ENCODE measurements at regions not wholly inside any gene's neighbourhood (a gene's known extent, or its start where the extent isn't known, plus 50 kb on each side); places are given as distances from the start of the nearest gene placed in this dataset.

DNA sequence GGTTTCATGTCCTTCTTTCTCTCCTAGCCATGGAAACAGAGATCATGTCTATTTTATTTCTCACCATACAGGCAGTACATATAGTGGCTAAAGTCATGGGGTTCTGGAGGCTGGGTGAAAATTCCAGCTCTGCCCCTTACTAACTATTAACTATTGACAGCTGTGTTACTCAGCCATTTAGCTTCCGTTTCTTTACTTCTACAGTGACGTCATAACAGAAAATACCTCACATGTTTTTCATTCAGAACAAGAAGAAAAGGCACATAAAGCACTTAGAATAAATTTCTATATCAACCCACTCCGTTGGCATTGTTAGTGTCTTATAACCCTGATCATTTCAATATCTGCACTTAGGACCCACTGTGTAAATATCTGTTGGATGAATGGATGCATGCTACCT is 1506.9 kb upstream of the TMEM132C start:
- TF ChIP-seq EZH2phosphoT487 (conservative IDR thresholded peaks at IDR 0.05; ENCODE audit: low read length) = no peak
- TF ChIP-seq, protein P1, sequence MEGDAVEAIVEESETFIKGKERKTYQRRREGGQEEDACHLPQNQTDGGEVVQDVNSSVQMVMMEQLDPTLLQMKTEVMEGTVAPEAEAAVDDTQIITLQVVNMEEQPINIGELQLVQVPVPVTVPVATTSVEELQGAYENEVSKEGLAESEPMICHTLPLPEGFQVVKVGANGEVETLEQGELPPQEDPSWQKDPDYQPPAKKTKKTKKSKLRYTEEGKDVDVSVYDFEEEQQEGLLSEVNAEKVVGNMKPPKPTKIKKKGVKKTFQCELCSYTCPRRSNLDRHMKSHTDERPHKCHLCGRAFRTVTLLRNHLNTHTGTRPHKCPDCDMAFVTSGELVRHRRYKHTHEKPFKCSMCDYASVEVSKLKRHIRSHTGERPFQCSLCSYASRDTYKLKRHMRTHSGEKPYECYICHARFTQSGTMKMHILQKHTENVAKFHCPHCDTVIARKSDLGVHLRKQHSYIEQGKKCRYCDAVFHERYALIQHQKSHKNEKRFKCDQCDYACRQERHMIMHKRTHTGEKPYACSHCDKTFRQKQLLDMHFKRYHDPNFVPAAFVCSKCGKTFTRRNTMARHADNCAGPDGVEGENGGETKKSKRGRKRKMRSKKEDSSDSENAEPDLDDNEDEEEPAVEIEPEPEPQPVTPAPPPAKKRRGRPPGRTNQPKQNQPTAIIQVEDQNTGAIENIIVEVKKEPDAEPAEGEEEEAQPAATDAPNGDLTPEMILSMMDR (IDR thresholded peaks at IDR 0.05; ENCODE audit: insufficient read depth, low read length, poor library complexity, severe bottlenecking) = no peak
- Histone ChIP-seq H3K36me3 (ENCODE audit: low read length) (no peaks in the 10 kb centered on the region), H3K4me2 (ENCODE audit: low read depth, low read length, poor library complexity, severe bottlenecking) (no peak overlapping the region)

DNA sequence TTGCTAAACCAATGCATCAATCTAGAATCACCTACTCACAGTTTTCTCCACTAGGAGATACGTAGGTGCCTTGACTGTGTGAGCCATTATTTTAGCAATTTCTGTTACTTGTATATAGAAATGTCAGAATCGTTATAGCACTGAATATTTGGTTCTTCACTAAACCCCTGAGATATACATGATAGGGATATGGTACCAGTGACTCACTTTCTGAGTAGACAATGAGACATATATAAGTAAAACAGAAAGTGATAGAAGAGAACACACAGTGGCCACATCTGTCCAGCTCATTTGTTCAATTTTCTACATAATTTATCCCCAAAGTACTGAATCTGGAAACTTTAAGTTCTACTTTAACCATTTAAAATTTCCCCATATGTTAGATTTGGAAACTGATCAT is 1505.5 kb upstream of the TMEM132C start:
- no peak overlapping the region for H3K4me3 ChIP-seq (ENCODE audit: insufficient read depth, low read length, poor library complexity, severe bottlenecking)
- TF ChIP-seq EZH2phosphoT487 (conservative IDR thresholded peaks at IDR 0.05; ENCODE audit: low read length) = no peak
- TF ChIP-seq, protein P1 (IDR thresholded peaks at IDR 0.05; ENCODE audit: insufficient read depth, low read length, poor library complexity, severe bottlenecking) = no peak
- no peaks in the 10 kb centered on the region for H3K27me3 ChIP-seq (ENCODE audit: low read length)
- peaks cover 16% of the 10 kb centered on the region; the same call in 1 of the 2 replicates for H3K9me3 ChIP-seq (ENCODE audit: insufficient read depth, low read length)
- H3F3A ChIP-seq (ENCODE audit: insufficient read depth) = no peaks in the 10 kb centered on the region
- H2AFZ ChIP-seq (ENCODE audit: low read depth, low read length, severe bottlenecking) = no peak overlapping the region
- no peaks in the 10 kb centered on the region for H4K20me1 ChIP-seq (ENCODE audit: low read depth, low read length)
- H3K4me2 ChIP-seq (ENCODE audit: low read depth, low read length, poor library complexity, severe bottlenecking) = no peak overlapping the region
- no peak overlapping the region for H3K9ac ChIP-seq (ENCODE audit: low read length)
- no peak overlapping the region for H3K27ac ChIP-seq (ENCODE audit: low read depth, low read length)
- no peaks in the 10 kb centered on the region for H3K36me3 ChIP-seq (ENCODE audit: low read length)
- H3K79me2 ChIP-seq (ENCODE audit: insufficient read depth, low read length) = no peaks in the 10 kb centered on the region
- H3K9me2 ChIP-seq (replicated peaks; ENCODE audit: insufficient read depth, low read length) = no peaks in the 10 kb centered on the region

More for the DNA sequence above, 1506.9 kb upstream of the TMEM132C start:
- Histone ChIP-seq H3K9me2 (replicated peaks; ENCODE audit: insufficient read depth, low read length) (no peaks in the 10 kb centered on the region), H3K9me3 (ENCODE audit: insufficient read depth, low read length) (peaks cover 15% of the 10 kb centered on the region; the same call in 1 of the 2 replicates), H4K20me1 (ENCODE audit: low read depth, low read length) (no peaks in the 10 kb centered on the region), H3K9ac (ENCODE audit: low read length) (no peak overlapping the region), H3K27ac (ENCODE audit: low read depth, low read length) (no peak overlapping the region), H3F3A (ENCODE audit: insufficient read depth) (no peaks in the 10 kb centered on the region), H3K4me3 (ENCODE audit: insufficient read depth, low read length, poor library complexity, severe bottlenecking) (no peak overlapping the region), H3K27me3 (ENCODE audit: low read length) (no peaks in the 10 kb centered on the region), H2AFZ (ENCODE audit: low read depth, low read length, severe bottlenecking) (no peak overlapping the region), H3K79me2 (ENCODE audit: insufficient read depth, low read length) (no peaks in the 10 kb centered on the region)

DNA sequence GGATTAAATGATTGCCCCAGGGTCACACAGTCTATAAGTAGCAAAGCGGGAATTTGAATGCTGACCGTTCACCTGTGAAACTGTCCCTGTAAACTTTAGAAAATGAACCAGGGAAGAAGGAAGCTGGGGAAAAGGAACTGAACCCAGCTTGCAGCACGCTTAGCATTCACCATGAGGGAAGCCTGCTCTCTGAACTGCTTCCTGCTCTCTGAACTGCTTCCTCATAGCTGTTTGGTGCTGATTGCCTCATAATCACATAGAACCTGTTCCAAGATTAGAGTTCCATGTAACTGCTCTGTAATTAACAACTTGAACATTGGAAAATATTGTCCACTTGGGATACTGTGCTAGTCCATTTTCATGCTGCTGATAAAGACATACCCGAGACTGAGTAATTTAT is 1504.8 kb upstream of the TMEM132C start:
- peaks cover 20% of the 10 kb centered on the region; the same call in 1 of the 2 replicates for H3K9me3 ChIP-seq (ENCODE audit: insufficient read depth, low read length)
- H3K27me3 ChIP-seq (ENCODE audit: low read length) = no peaks in the 10 kb centered on the region
- no peak overlapping the region for H3K4me2 ChIP-seq (ENCODE audit: low read depth, low read length, poor library complexity, severe bottlenecking)
- no peaks in the 10 kb centered on the region for H3K36me3 ChIP-seq (ENCODE audit: low read length)
- H3K4me3 ChIP-seq (ENCODE audit: insufficient read depth, low read length, poor library complexity, severe bottlenecking) = no peak overlapping the region
- H3K27ac ChIP-seq (ENCODE audit: low read depth, low read length) = no peak overlapping the region
- H3F3A ChIP-seq (ENCODE audit: insufficient read depth) = no peaks in the 10 kb centered on the region
- H3K79me2 ChIP-seq (ENCODE audit: insufficient read depth, low read length) = no peaks in the 10 kb centered on the region
- H3K9me2 ChIP-seq (replicated peaks; ENCODE audit: insufficient read depth, low read length) = no peaks in the 10 kb centered on the region
- TF ChIP-seq EZH2phosphoT487 (conservative IDR thresholded peaks at IDR 0.05; ENCODE audit: low read length) = no peak
- TF ChIP-seq, protein P1 (IDR thresholded peaks at IDR 0.05; ENCODE audit: insufficient read depth, low read length, poor library complexity, severe bottlenecking) = no peak
- H4K20me1 ChIP-seq (ENCODE audit: low read depth, low read length) = no peaks in the 10 kb centered on the region
- H3K9ac ChIP-seq (ENCODE audit: low read length) = no peak overlapping the region
- H2AFZ ChIP-seq (ENCODE audit: low read depth, low read length, severe bottlenecking) = no peak overlapping the region
